ENCODE measurements at regions not wholly inside any gene's neighbourhood (a gene's known extent, or its start where the extent isn't known, plus 50 kb on each side); places are given as distances from the start of the nearest gene placed in this dataset.

DNA sequence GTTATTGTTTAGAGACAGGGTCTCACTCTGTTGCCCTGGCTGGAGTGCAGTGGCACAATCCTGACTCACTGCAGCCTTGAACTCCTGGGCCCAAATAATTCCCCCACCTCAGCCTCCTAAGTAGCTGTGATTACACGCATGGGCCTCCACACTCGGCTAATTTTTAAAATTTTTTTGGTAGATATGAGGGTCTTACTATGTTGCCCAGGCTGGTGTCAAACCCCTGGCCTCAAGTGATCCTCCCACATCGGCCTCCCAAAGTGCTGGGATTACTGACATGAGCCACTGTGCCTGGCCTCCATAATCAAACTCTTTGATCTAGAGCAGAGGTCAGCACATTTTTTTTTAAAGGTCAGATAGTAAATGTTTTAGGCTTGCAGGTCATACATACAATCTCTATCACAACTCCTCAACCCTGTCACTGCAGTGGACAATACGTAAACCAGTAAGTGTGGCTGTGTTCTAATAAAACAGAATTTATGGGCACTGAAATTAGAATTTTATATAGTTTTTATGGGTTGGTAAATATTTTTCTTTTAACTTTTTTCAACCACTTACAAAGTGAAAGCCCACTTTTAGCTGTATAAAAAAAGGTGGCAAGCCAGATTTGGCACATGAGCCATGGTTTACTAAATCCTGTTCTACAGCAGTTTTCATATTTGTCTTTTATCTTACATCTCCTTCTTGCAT is 105.1 kb upstream of the RAPGEF2 start:
- no peak for TF ChIP-seq NRF1 (IDR thresholded peaks at IDR 0.05; ENCODE audit: low read depth, low read length)
- TF ChIP-seq SIN3A (IDR thresholded peaks at IDR 0.05; ENCODE audit: borderline replicate concordance, low read depth, low read length), result no peak
- TF ChIP-seq FOXM1 (IDR thresholded peaks at IDR 0.05; ENCODE audit: low read depth), result no peak
- TF ChIP-seq, protein P1, sequence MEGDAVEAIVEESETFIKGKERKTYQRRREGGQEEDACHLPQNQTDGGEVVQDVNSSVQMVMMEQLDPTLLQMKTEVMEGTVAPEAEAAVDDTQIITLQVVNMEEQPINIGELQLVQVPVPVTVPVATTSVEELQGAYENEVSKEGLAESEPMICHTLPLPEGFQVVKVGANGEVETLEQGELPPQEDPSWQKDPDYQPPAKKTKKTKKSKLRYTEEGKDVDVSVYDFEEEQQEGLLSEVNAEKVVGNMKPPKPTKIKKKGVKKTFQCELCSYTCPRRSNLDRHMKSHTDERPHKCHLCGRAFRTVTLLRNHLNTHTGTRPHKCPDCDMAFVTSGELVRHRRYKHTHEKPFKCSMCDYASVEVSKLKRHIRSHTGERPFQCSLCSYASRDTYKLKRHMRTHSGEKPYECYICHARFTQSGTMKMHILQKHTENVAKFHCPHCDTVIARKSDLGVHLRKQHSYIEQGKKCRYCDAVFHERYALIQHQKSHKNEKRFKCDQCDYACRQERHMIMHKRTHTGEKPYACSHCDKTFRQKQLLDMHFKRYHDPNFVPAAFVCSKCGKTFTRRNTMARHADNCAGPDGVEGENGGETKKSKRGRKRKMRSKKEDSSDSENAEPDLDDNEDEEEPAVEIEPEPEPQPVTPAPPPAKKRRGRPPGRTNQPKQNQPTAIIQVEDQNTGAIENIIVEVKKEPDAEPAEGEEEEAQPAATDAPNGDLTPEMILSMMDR (IDR thresholded peaks at IDR 0.05), result no peak
- TF ChIP-seq JUND (IDR thresholded peaks at IDR 0.05), result no peak
- TF ChIP-seq ELF1 (IDR thresholded peaks at IDR 0.05), result no peak
- TF ChIP-seq RCOR1 (IDR thresholded peaks at IDR 0.05; ENCODE audit: low read length), result no peak
- no peak for TF ChIP-seq EP300 (IDR thresholded peaks at IDR 0.05; ENCODE audit: borderline replicate concordance in 1 of 2, low read depth in 1 of 2, low read length in 1 of 2)
- no peak for TF ChIP-seq USF1 (IDR thresholded peaks at IDR 0.05; ENCODE audit: borderline replicate concordance, low read depth)

All from SK-N-SH (cell line).